ENCODE measurements at regions not wholly inside any gene's neighbourhood (a gene's known extent, or its start where the extent isn't known, plus 50 kb on each side); places are given as distances from the start of the nearest gene placed in this dataset.

DNA sequence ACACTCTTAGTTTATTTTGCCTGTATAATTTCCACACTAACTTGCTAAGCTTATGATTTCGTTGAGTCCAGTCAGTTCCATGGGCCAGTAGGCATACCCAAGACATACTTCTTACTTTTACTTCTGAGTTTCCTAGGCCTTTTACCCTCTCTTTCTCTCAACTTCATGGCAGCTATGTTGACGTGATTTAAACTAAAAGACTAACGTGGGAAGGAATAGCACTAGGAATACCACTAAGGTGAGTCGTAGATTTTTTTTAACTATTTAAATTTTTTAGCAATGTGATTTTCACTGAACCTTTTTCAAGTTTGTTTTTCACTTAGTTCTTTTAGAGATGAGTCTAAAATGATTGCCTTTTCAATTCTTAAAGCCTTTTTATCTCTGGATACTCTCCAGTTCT is 793.5 kb upstream of the NOVA1 start:
- no peak for DNase-seq

DNA sequence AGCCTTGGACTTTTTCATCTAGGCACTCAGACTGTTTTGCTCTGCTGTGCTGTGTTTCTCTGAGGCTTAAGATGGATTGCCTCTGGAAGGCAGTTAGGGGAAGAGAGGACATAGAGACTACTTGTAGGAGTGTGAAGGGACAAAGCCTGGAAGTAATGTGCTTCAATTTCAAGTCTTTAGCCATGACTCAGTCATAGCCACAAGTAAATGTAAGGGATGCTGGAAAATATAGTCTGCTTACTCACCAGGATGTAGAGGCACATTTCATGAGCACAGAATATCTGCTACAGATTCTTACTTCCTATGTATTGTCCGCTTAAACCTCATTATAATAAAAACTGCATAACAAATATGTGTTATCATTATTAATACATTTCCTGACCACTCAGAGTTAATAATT is 794.3 kb upstream of the NOVA1 start:
- DNase-seq = no peak

DNA sequence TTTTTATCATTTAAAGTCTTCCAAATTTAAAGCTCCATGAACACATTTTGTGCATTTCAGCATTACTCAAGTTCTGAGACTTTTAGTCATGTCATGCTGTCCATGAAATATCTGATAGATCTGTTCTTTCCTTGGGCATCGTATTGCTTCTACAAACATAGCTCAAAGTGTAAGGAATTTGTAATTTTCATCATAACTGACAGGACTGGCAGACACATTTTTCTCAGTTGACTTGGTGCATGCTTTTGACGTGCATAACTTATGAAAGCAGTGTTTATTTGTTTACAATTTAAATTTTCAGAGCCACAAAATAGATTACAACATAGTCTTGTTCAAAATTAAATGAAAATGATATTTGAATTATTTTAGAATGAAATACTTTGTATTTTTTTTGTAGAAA is 812.1 kb upstream of the NOVA1 start:
- DNase-seq = no peak

DNA sequence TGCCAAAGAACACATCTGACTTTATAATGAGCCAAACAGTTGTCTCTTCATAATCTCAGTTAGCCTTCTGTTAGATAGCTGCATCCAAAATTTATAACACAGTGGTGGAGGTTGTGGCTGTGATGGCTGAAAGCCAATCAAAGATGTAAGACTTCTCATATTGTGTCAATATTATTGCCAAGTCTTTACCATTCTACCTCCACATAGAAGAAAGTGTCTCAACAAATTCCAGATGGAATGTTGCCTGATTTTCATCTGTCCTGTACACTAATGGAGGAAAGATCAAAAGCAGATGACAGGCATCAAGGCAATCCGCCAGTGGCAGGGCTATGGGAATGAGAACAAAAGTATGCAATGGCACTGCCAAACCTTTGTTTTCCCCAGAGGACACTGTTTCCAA is 813.1 kb upstream of the NOVA1 start:
- DNase-seq = no peak

DNA sequence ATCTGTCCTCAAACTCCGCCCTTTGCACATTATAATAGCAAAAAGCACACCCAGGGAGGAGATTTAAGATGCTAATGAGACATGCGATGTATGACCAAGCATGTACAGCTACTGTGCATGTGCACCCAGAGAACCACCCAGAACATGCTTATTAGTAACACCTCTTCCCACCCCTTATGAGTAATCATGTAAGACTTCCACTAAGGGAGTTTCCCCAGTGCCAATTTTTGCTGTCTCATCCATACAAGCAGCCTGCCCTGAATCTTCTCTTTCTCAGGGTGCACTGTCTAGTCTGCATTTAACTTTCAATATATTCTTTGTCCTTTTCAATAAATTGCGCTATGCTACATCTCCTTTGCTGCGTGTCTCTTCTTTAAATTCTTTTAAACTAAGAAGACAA is 830.0 kb upstream of the NOVA1 start:
- DNase-seq = no peak

DNA sequence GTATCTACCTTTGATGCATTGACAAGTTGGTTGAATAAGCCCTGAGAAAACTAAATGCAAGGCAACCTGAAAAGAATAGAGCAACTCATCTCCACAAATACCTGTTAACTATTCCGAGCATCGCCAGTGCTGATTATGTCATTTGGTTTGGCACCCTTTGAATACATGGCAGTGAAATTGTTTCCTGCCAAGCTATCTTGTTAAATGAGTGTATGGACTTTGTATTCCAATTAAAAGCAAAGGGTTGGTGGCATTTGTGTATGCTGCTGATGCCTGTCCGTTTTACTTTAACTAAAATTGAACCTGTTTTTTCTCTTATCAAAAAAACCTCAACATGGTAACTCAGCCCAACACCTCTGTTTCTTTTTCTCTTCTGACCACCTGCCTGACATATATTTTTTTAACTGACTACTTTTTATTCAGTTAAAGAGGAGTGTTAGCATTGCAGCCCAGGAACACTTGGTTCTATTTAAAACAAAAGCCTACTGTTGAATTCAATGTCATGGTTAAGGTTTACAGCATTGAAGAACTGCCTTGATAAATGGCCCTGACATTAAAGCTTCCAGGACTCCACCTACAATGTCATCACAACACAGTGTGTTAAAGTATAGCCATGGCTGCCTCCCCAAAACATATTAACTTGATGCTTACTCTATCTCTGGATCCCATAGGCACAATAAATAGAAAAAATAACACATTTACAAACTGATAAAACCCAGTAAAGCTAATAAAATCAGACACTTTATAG is 838.3 kb upstream of the NOVA1 start:
- DNase-seq = no peak

DNA sequence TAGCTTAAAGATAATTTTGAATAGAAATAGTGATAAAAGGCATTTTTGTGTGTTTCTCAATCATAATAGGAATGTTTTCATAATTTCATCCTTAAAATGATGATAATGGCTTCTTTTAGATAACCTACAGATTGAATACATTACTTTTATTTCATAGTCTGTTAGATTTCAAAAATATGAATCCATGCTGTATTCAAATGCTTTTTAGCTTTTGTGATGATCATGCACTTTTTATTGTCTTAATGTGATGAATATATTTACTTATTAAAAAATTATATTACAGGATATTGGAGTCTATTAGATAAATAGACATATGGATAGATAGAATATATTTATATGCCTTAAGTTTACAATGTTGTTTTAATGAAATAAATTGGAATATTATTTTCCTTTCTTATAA is 886.8 kb upstream of the NOVA1 start:
- no peak for DNase-seq

DNA sequence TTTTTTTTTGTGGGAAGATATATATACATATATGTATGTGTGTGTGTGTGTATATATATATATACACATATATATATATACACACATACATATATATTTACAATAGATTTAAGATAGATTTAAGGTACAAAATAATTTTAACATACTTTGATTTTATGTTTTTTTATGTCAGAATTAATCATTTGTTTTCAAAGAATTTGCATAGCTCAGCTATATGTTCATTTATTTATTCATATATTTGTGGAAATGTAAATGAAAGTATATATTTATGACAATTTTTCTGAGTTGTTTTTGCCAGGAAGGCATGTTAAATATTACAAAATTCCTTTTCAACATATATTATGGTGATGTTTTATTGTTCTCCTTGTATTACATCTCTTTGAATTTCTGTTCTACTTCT is 887.4 kb upstream of the NOVA1 start:
- DNase-seq = no peak

DNA sequence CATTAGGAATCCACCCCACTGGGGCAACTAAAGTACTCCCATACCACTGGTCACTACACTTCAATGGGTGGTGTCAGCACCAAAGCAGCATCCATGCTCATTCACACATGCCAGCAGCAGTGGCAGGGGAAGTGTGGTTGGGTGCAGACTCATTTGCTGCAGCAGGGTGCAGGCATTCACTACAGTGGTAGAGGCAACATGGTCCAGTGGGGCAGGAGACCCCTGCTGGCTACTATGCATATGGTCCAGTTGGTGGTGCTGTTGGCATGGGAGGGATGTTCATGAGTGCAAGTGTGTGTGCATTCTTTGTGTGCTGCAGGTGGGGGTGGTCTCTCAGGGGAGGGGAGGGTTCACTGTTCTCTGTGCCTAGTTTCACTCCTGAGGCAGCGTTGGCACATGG is 908.4 kb upstream of the NOVA1 start:
- DNase-seq = no peak

DNA sequence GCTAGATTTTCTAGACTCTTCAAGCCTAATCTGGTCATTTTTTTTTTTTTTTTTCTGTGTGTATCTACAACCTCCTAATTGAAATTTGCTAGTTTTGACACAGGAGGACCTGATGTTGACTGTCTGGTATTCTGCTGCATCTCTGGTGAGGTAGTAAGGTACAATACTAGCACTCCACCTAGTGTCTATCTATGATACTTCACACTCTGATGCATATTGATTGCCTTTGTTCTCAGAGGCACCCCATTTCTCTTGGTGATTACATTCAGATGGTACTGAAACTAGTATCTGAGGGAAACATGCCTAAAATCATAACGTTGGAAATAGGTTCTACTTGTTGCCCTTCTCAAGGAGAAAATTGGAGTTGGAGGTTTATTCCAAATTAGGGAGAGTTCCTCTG is 930.5 kb upstream of the NOVA1 start:
- DNase-seq = peak; percentile 11

DNA sequence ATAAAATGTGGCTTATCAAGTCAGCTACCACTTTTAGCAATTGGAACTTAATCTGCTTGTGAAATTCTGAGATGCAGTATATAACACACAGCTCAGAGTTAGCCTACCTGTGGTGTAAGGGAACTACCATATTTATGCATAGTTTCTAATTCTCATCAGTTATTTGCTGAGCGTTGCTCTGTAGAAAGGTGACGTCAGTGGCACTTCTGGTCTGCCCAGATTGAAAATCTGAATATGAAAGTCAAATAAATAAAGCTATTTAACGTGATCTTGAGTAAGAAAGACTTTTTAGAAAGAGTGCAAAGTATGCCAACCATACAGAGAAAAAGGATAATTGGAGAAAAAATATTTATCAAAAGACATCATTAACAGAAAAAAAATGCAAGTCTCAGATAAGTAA is 938.9 kb upstream of the NOVA1 start:
- no peak for DNase-seq

DNA sequence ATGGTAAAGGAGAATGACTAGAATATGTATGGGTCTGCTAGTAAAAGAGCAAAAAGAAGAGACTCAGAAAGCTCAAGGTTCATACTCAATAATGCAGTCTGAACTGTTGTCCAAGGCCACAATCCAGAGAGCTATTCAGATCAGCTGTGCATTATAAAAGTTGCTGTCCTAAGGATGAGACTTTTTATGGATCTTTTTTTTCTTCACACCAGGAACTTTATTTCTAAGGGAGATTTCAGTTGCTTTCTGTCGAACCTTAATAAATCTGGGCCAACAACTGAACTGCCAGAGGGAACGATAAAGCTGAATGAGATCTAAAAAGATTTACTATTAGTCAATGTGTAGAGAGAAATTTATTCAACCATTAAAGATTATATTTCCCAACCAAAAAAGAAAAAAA is 948.3 kb upstream of the NOVA1 start:
- no peak for DNase-seq

DNA sequence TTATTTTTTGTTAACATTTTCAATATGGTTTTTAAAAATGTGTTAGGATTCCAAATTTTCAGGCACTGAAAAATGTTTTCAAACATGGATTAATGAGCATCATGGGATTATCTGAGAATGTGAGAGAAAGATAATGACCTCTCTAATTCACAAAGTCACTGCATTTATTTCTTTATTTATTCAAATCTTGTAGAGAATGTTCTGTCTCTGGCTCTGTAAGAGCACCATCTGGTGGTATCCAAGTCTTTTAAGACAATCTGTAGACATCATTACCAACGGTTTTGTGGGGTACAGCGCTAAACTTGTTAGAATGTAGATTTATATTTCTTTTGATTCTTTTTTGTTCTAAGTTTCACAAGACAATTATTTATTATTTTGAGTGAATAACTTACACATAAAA is 956.0 kb upstream of the NOVA1 start:
- no peak for DNase-seq

DNA sequence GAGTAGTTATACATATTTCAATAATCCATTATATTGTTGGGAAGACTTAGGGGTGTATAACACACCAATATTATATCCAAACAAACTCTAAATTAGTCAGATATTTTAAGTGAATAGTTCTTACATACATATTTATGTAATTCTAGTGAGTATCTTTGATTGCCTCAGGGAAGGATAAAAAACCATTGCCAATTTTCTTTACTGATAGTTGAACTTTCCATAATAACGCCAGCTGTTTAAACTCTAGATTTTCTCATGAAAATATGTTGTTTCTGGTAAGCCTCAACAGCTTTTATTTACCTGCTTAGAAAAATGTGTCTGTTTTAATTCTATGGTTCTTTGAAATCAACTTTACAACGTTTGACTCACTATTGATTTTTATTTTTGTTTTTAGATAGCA is 959.6 kb upstream of the NOVA1 start:
- DNase-seq = no peak

DNA sequence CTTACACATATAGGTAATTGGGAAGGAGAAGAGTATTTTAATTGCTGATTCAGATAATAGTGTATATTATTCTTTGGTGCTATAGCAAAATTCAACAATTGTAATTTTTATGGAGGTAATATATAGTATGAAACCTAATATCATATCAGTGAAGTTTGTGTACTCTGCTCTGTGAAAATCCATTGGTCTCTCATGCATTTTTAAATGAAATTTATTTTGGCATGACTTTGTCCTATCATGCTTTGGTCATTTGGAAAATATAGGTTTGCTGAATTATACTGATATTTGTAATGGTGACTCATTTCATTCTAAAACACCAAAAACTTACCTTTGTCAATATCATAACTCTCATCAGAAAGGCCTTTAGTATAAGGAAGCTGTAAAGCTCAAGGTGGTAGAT is 962.0 kb upstream of the NOVA1 start:
- no peak for DNase-seq

DNA sequence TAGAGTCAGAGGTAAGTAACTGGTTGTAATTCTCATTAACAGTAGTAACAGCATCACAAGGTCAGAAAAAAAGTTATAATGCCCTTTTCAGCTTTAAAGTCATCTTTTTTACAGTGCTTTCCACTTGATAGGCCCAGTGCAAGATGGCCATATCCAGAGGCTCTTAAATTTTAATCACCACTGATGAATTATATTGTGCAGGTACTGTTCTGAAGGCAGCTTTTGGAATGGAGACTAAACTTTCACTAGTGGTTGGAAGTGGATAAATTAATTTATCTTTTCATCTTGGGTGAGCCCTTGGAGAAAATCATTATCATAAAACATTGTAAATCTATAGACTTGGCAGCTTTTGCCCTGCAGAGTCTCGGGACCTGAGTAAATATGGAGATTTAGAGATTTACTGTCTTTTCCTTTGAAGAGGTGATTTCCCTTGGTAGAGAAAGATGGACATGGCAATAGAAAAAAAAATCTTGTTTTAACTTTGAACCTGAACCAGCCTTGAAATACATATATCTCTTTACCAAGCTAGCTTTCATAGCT is 969.1 kb upstream of the NOVA1 start:
- no peak for DNase-seq

DNA sequence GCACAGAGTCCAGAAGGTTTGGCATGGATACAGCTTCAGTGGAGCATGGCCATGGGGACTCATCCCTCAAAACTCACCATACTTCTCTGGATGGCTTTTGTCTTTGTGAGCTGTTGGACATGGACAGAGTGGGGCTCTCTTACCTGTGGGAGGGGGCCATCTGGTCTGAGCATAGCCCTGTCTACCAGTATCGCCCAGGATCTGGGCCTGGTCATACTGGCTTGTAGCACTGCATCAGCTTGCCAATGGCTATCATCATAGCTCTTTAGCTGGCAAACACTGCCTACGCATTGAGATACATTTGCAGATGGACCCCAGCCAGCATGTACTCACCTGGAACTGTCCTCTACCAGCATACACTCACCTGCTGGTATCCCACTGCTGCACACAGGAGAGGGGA is 975.2 kb upstream of the NOVA1 start:
- DNase-seq = no peak

DNA sequence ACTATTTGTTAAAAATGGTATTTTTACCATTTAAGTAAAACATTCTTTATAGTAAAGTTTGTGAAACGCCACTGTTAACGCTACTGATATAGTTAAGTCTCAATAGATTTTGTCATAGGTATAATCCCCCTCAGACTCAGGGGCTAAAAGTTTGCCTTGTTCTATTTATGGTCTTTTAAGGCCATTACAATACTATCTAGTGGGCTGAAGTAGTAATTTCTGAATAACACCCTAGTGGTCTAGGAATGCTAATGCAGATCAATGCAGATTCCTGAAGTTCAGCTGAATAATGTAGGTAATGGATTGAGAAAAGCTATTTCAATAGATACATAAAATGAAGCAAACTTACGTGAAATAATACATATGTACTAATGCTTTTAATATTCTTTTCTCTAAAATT is 989.3 kb upstream of the NOVA1 start:
- no peak for DNase-seq

DNA sequence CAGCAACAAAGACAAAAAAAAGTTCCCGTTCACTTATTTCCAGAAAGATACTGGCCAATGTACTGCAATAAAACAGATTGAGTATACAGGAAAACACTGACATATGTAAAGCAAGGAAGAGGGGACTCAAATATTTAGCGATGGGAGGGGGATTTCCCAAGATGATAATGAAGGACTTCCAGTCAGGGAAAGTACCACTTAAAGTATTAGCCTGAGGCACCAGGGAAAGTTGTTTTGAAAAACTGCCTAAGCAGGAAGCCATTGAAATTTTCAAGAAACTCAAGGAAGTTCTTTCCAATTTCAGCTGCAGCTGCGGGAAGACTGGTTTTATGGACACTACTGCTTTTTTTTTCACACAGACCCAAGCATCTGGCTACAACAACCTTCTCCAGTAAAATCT is 1007.4 kb upstream of the NOVA1 start:
- no peak for DNase-seq

DNA sequence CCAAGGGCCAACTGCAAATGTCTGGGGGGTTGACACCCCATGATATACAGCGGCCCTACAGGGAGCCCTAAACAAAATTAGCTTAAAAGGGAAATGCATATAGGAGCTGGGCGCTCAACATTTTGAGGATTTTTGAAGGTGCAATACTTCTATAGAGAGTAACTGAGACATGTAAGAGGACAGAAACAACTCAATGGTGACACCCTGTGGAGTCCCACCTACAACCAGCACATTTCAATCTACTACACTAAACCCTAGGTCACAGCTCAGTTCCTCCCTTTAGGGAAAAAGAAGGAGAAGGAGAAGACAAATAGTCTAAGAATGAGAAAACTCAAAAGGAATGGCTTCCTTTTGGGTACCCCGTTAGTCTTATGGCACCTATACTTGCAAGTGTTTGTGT is 1010.5 kb upstream of the NOVA1 start:
- no peak for DNase-seq

DNA sequence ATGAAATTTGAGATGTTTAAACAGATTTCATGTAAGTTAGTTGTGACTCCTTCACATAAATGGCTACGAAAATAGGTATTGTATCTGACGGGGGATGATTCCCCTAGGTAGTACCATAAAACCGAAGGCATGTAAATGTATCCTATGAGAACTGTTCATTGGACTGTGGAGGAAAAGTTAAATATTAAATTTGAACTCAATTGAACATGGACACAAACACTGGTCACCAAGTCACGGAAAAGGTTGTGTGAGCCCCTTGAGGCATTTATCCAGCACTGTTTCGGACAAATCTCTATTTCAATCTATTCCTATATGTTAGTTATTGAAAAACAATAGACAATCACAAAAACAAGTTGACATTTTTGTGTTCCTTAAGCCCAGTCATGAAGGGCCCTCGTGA is 1014.3 kb upstream of the NOVA1 start:
- no peak for DNase-seq

DNA sequence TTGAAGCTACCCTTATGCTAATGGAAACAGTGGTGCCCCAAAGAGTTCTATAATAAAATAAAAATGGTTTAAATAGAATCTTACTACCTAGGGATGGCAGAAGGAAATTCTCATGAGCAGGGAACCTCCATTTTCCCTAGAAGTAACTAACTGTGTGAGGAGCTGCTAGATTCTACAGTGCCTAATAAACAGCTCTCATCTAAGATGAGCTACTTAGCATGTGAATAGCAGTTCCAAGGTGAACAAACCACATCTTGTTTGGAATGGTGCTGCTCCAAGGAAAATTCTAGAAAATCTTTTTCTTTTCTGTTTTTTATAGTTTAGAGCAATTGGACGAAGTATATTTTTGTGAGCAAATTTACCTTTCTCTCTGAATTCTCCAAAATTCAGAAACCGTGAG is 1015.3 kb upstream of the NOVA1 start:
- no peak for DNase-seq

DNA sequence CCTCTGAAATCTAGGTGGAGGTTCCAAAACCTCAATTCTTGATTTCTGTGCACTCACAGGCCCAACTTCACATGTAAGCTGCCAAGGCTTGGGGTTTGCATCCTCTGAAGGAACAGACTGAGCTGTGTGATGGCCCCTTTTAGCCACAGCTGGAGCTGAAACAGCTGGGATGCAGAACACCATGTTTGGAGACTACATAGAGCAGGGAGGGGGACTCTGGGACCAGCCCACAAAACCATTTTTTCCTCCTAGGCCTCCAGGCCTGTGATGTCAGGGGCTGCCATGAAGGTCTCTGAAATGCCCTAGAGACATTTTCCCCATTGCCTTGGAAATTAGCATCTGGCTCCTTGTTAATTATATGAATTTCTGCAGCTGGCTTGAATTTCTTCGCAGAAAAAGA is 1025.9 kb upstream of the NOVA1 start:
- DNase-seq = no peak

DNA sequence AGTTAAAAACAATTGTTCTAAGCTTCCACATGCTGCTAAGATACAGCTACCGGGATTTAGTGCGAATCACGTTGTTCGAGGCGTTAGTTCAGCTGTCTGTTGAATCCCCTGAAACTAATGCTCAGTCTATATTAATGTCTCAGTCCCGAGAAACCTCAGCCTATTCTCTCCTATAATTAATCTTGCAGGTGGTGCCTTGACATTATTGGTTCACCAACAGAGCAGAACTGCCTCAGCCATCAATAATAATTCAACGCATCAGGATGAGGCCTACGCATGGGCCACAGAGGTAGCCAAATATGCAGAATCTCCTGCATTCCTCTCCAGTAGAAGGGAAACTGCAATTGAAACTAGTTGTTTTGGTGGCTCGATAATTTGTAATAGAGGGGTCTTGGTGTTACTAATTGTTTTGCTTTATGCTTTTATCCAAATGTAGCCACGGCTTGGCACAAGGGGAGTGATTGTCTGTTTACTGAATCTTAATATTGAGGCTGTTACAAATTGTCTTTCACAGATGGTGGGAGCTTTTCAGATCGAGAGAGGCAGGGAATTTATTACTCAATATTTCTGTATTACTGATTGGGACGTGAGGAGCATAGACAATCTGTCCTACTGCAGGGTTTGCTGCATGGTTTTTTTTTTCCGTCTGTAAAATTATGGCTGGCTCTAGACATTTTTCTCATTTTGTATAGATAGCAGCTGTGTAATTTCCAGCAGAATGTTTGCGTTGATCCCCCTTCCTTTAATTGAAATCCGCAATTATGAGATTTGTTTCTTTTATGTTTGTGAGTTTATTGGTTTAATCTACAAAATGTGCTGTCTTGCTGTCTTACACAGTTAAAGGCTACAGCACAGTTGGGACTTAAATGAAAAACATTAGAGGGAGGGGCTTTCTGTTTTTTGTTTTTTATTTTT is 1036.5 kb upstream of the NOVA1 start:
- DNase-seq = no peak
